ENCODE measurements at regions not wholly inside any gene's neighbourhood (a gene's known extent, or its start where the extent isn't known, plus 50 kb on each side); places are given as distances from the start of the nearest gene placed in this dataset.

GRCh38 chr4:20383283-20383682 is 131.6 kb downstream of the SLIT2 start:
- TF ChIP-seq, protein P1, sequence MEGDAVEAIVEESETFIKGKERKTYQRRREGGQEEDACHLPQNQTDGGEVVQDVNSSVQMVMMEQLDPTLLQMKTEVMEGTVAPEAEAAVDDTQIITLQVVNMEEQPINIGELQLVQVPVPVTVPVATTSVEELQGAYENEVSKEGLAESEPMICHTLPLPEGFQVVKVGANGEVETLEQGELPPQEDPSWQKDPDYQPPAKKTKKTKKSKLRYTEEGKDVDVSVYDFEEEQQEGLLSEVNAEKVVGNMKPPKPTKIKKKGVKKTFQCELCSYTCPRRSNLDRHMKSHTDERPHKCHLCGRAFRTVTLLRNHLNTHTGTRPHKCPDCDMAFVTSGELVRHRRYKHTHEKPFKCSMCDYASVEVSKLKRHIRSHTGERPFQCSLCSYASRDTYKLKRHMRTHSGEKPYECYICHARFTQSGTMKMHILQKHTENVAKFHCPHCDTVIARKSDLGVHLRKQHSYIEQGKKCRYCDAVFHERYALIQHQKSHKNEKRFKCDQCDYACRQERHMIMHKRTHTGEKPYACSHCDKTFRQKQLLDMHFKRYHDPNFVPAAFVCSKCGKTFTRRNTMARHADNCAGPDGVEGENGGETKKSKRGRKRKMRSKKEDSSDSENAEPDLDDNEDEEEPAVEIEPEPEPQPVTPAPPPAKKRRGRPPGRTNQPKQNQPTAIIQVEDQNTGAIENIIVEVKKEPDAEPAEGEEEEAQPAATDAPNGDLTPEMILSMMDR (IDR thresholded peaks at IDR 0.05; ENCODE audit: low read depth, low read length), result no peak
- no peak overlapping the region for H3K4me3 ChIP-seq (ENCODE audit: low read depth, low read length)

- TF ChIP-seq, protein P1 (IDR thresholded peaks at IDR 0.05; ENCODE audit: low read depth, low read length), result no peak
- no peak overlapping the region for H3K4me3 ChIP-seq (ENCODE audit: low read depth, low read length)
These were observed 132.3 kb downstream of the SLIT2 start for GRCh38 chr4:20383969-20384368.

GRCh38 chr4:20384456-20384855 is 132.8 kb downstream of the SLIT2 start:
- no peak overlapping the region for H3K4me3 ChIP-seq (ENCODE audit: low read depth, low read length)
- TF ChIP-seq, protein P1 (IDR thresholded peaks at IDR 0.05; ENCODE audit: low read depth, low read length), result no peak

GRCh38 chr4:20386001-20386740 is 134.5 kb downstream of the SLIT2 start:
- no peak overlapping the region for H3K4me3 ChIP-seq (ENCODE audit: low read depth, low read length)
- TF ChIP-seq, protein P1 (IDR thresholded peaks at IDR 0.05; ENCODE audit: low read depth, low read length), result no peak

GRCh38 chr4:20386906-20387305 is 135.2 kb downstream of the SLIT2 start:
- TF ChIP-seq, protein P1 (IDR thresholded peaks at IDR 0.05; ENCODE audit: low read depth, low read length), result no peak
- no peak overlapping the region for H3K4me3 ChIP-seq (ENCODE audit: low read depth, low read length)

DNA sequence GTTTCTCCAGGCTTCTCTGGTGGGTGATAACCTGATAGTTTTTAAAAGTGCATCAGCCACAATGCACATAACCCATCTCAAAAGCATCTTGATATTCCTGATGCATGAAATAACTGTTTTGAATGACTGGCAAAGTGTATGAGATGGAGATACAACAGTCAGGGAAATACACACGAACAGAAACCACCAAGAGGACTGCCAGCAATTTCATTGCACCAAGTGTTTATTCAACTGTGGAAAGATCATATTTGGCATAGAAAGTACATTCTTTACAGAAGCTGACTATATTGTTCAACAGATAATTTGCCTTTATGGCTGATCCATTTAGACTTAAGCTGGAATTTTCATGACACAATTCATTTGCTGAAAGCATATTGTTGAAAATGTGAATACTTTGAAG is 139.5 kb downstream of the SLIT2 start:
- TF ChIP-seq, protein P1 (IDR thresholded peaks at IDR 0.05; ENCODE audit: low read depth, low read length), result no peak
- H3K4me3 ChIP-seq (ENCODE audit: low read depth, low read length), result no peak overlapping the region

- no peak overlapping the region for H3K4me3 ChIP-seq (ENCODE audit: low read depth, low read length)
- TF ChIP-seq, protein P1 (IDR thresholded peaks at IDR 0.05; ENCODE audit: low read depth, low read length), result no peak
These were observed 140.2 kb downstream of the SLIT2 start for GRCh38 chr4:20391912-20392311.
